Coronary artery (tissue), 2 donors: ENCODE measurements at regions not wholly inside any gene's neighbourhood (a gene's known extent, or its start where the extent isn't known, plus 50 kb on each side); places are given as distances from the start of the nearest gene placed in this dataset.

ENCODE experiments used
- DNase-seq: peaks from one replicate; pipeline ENCODE4 v3.0.0-alpha.2; 2017; ENCODE audit warnings: low spot score
- H3K27ac ChIP-seq, 2 donors: fragments of 200-600 bp; sonication (generic); one replicate each; pipeline ENCODE4 v1.5.1; 2016 to 2019
- H3K4me3 ChIP-seq: fragments of 200-600 bp; sonication (generic); 2 replicates; pipeline ENCODE4 v1.5.1; 2016; ENCODE audit warnings: mild to moderate bottlenecking, moderate library complexity
- TF ChIP-seq, protein P1 (sequence below): fragments of 200-600 bp; sonication (generic); IDR thresholded peaks from one replicate; pipeline ENCODE4 v1.5.1; 2019; ENCODE audit warnings: antibody characterized with exemption

- TF ChIP-seq, protein P1, sequence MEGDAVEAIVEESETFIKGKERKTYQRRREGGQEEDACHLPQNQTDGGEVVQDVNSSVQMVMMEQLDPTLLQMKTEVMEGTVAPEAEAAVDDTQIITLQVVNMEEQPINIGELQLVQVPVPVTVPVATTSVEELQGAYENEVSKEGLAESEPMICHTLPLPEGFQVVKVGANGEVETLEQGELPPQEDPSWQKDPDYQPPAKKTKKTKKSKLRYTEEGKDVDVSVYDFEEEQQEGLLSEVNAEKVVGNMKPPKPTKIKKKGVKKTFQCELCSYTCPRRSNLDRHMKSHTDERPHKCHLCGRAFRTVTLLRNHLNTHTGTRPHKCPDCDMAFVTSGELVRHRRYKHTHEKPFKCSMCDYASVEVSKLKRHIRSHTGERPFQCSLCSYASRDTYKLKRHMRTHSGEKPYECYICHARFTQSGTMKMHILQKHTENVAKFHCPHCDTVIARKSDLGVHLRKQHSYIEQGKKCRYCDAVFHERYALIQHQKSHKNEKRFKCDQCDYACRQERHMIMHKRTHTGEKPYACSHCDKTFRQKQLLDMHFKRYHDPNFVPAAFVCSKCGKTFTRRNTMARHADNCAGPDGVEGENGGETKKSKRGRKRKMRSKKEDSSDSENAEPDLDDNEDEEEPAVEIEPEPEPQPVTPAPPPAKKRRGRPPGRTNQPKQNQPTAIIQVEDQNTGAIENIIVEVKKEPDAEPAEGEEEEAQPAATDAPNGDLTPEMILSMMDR: no peak
- no peak overlapping the region for H3K27ac ChIP-seq
- H3K4me3 ChIP-seq: no peak overlapping the region
- DNase-seq: no peak
These were observed 280.1 kb downstream of the VRK1 start for GRCh38 chr14:97077253-97077653.

- TF ChIP-seq, protein P1: no peak
These were observed 280.5 kb downstream of the VRK1 start for GRCh38 chr14:97077687-97078086.

GRCh38 chr14:97080991-97081390 is 283.8 kb downstream of the VRK1 start:
- TF ChIP-seq, protein P1: no peak
- no peak for DNase-seq

More at GRCh38 chr14:97077687-97078086, 280.5 kb downstream of the VRK1 start:
- no peak for DNase-seq
- Histone ChIP-seq H3K4me3 (no peak overlapping the region), H3K27ac (no peak overlapping the region)

GRCh38 chr14:97095269-97095668 is 298.1 kb downstream of the VRK1 start:
- DNase-seq: no peak
- no peak overlapping the region for H3K27ac ChIP-seq
- TF ChIP-seq, protein P1: no peak
- H3K4me3 ChIP-seq: no peak overlapping the region

More at GRCh38 chr14:97080991-97081390, 283.8 kb downstream of the VRK1 start:
- H3K27ac ChIP-seq: no peak overlapping the region
- H3K4me3 ChIP-seq: no peak overlapping the region

- no peak for DNase-seq
- TF ChIP-seq, protein P1: no peak
- Histone ChIP-seq H3K27ac (no peak overlapping the region), H3K4me3 (no peak overlapping the region)
These were observed 300.1 kb downstream of the VRK1 start for GRCh38 chr14:97097296-97097695.

DNA sequence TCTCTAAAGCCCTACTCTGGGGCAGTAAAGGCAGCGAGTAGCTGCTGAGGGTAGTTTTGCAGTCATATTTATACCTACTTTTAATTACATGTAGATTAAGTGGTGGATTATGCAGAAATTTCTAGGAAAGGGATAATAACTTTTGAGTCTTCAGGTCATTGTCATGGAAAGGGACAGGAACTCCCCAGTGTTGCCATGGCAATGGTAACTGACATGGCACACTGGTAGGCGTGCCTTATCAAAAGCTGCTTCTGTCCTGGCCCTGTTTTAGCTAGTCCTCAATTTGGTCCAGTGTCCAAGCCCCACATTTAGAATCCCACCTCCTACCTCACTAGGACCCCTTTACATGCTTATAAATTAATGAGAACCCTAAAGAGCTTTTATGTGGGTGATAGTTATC is 303.1 kb downstream of the VRK1 start:
- DNase-seq: no peak
- Histone ChIP-seq H3K4me3 (no peak overlapping the region), H3K27ac (no peak overlapping the region)
- TF ChIP-seq, protein P1: no peak

GRCh38 chr14:97101561-97101960 is 304.4 kb downstream of the VRK1 start:
- DNase-seq: no peak
- H3K4me3 ChIP-seq: no peak overlapping the region
- TF ChIP-seq, protein P1: no peak
- H3K27ac ChIP-seq: no peak overlapping the region
